Parathyroid adenoma (tissue), 2 donors: ENCODE measurements at regions not wholly inside any gene's neighbourhood (a gene's known extent, or its start where the extent isn't known, plus 50 kb on each side); places are given as distances from the start of the nearest gene placed in this dataset.

Source experiments
- H2AFZ ChIP-seq: fragments of 300-600 bp; sonication (generic); one replicate; pipeline ENCODE4 v1.7.0; 2017; ENCODE audit warnings: antibody characterized with exemption, mild to moderate bottlenecking
- H3K27ac ChIP-seq: fragments of 300-600 bp; sonication (generic); one replicate; pipeline ENCODE4 v1.7.0; 2017
- H3K27me3 ChIP-seq: fragments of 300-600 bp; sonication (generic); one replicate; pipeline ENCODE4 v1.7.0; 2017; ENCODE audit warnings: low read length; ENCODE audit not compliant: control insufficient read depth, insufficient read depth
- H3K36me3 ChIP-seq: fragments of 300-600 bp; sonication (generic); one replicate; pipeline ENCODE4 v1.7.0; 2017; ENCODE audit warnings: low read length; ENCODE audit not compliant: control insufficient read depth, insufficient read depth
- H3K4me1 ChIP-seq: fragments of 300-600 bp; sonication (generic); one replicate; pipeline ENCODE4 v1.7.0; 2017; ENCODE audit warnings: control low read depth
- H3K4me2 ChIP-seq: fragments of 300-600 bp; sonication (generic); one replicate; pipeline ENCODE4 v1.7.0; 2017; ENCODE audit warnings: low read length
- H3K4me3 ChIP-seq: fragments of 300-600 bp; sonication (generic); one replicate; pipeline ENCODE4 v1.7.0; 2017; ENCODE audit warnings: low read depth, low read length
- H3K79me2 ChIP-seq: fragments of 300-600 bp; sonication (generic); one replicate; pipeline ENCODE4 v1.7.0; 2017; ENCODE audit warnings: control low read depth
- H3K9ac ChIP-seq: fragments of 300-600 bp; sonication (generic); one replicate; pipeline ENCODE4 v1.7.0; 2017; ENCODE audit warnings: mild to moderate bottlenecking
- H3K9me3 ChIP-seq: fragments of 300-600 bp; sonication (generic); one replicate; pipeline ENCODE4 v1.7.0; 2017; ENCODE audit warnings: low read length; ENCODE audit not compliant: control insufficient read depth
- CTCF ChIP-seq: fragments of 300-600 bp; sonication (generic); IDR thresholded peaks from one replicate; pipeline ENCODE4 v1.7.0; 2017; ENCODE audit warnings: antibody characterized with exemption, mild to moderate bottlenecking
- donor health status: primary hyperparathyroidism.

- no peaks in the 10 kb centered on the region for H3K27me3 ChIP-seq
- H3K36me3 ChIP-seq, result no peaks in the 10 kb centered on the region
- H3K9me3 ChIP-seq, result no peaks in the 10 kb centered on the region
- H3K4me2 ChIP-seq, result no peak overlapping the region
- H3K9ac ChIP-seq, result no peak overlapping the region
- no peaks in the 10 kb centered on the region for H3K4me1 ChIP-seq
- H3K27ac ChIP-seq, result no peak overlapping the region
- H3K4me3 ChIP-seq, result no peak overlapping the region
- H3K79me2 ChIP-seq, result no peaks in the 10 kb centered on the region
- no peak overlapping the region for H2AFZ ChIP-seq
- TF ChIP-seq CTCF, result no peak
These were observed 2277.6 kb downstream of the MAT2B start for GRCh38 chr5:165783024-165783423.

- Histone ChIP-seq H3K27me3 (no peaks in the 10 kb centered on the region), H3K4me1 (no peaks in the 10 kb centered on the region), H3K4me3 (no peak overlapping the region), H3K27ac (no peak overlapping the region), H3K79me2 (no peaks in the 10 kb centered on the region), H3K9me3 (no peaks in the 10 kb centered on the region), H3K9ac (no peak overlapping the region), H2AFZ (no peak overlapping the region), H3K36me3 (no peaks in the 10 kb centered on the region), H3K4me2 (no peak overlapping the region)
- no peak for TF ChIP-seq CTCF
These were observed 2280.7 kb downstream of the MAT2B start for GRCh38 chr5:165786073-165786472.

GRCh38 chr5:165795073-165795472 lies 2289.7 kb downstream of the MAT2B start:
- no peaks in the 10 kb centered on the region for H3K36me3 ChIP-seq
- no peak overlapping the region for H3K9ac ChIP-seq

GRCh38 chr5:165805756-165806155 lies 2300.3 kb downstream of the MAT2B start:
- H3K4me1 ChIP-seq, result no peaks in the 10 kb centered on the region
- no peak overlapping the region for H3K27ac ChIP-seq
- no peaks in the 10 kb centered on the region for H3K79me2 ChIP-seq
- no peaks in the 10 kb centered on the region for H3K27me3 ChIP-seq
- H3K9ac ChIP-seq, result no peak overlapping the region
- no peaks in the 10 kb centered on the region for H3K9me3 ChIP-seq
- H3K36me3 ChIP-seq, result no peaks in the 10 kb centered on the region
- H3K4me2 ChIP-seq, result no peak overlapping the region
- no peak overlapping the region for H3K4me3 ChIP-seq
- no peak for TF ChIP-seq CTCF
- no peak overlapping the region for H2AFZ ChIP-seq

More at GRCh38 chr5:165795073-165795472, 2289.7 kb downstream of the MAT2B start:
- no peaks in the 10 kb centered on the region for H3K9me3 ChIP-seq
- H3K4me2 ChIP-seq, result no peak overlapping the region
- H3K79me2 ChIP-seq, result no peaks in the 10 kb centered on the region
- no peaks in the 10 kb centered on the region for H3K27me3 ChIP-seq
- H2AFZ ChIP-seq, result no peak overlapping the region
- H3K27ac ChIP-seq, result no peak overlapping the region
- no peak overlapping the region for H3K4me3 ChIP-seq
- no peak for TF ChIP-seq CTCF
- H3K4me1 ChIP-seq, result no peaks in the 10 kb centered on the region

GRCh38 chr5:165808335-165808734 lies 2302.9 kb downstream of the MAT2B start:
- no peaks in the 10 kb centered on the region for H3K9me3 ChIP-seq
- TF ChIP-seq CTCF, result no peak
- H3K27ac ChIP-seq, result no peak overlapping the region

More at GRCh38 chr5:165808335-165808734, 2302.9 kb downstream of the MAT2B start:
- no peaks in the 10 kb centered on the region for H3K79me2 ChIP-seq
- no peaks in the 10 kb centered on the region for H3K4me1 ChIP-seq
- H2AFZ ChIP-seq, result no peak overlapping the region
- H3K4me2 ChIP-seq, result no peak overlapping the region
- H3K36me3 ChIP-seq, result no peaks in the 10 kb centered on the region
- no peaks in the 10 kb centered on the region for H3K27me3 ChIP-seq
- H3K4me3 ChIP-seq, result no peak overlapping the region
- H3K9ac ChIP-seq, result no peak overlapping the region
